ENCODE measurements at regions not wholly inside any gene's neighbourhood (a gene's known extent, or its start where the extent isn't known, plus 50 kb on each side); places are given as distances from the start of the nearest gene placed in this dataset.

DNA sequence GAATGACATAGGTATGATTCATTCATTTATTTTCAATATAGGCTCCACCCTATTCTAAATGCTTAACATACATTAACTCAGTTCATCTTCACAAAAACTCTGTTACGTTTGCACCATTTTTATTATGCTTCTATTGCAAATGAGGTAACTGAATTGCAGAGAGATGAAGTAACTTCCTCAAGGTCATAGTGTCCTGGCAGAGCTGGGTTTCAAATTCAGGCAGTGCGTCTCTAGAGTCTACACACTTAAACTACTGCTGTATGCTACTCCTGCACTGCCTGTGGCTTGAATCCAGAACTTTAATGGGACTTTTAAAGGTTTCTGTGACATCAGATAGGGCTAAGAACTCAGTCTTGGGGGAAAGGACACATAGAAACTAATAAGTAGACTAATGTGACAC, 413.4 kb downstream of the UBE2NL start:
- ChIA-PET CTCF (no interaction called here), POLR2A (no interaction called here)
- no peaks in the 10 kb centered on the region for H3K36me3 Mint-ChIP-seq (ENCODE audit: insufficient read depth, unreplicated experiment)
- no peaks in the 10 kb centered on the region for H3K27me3 Mint-ChIP-seq (ENCODE audit: insufficient read depth, unreplicated experiment)
- TF ChIP-seq, protein P1, sequence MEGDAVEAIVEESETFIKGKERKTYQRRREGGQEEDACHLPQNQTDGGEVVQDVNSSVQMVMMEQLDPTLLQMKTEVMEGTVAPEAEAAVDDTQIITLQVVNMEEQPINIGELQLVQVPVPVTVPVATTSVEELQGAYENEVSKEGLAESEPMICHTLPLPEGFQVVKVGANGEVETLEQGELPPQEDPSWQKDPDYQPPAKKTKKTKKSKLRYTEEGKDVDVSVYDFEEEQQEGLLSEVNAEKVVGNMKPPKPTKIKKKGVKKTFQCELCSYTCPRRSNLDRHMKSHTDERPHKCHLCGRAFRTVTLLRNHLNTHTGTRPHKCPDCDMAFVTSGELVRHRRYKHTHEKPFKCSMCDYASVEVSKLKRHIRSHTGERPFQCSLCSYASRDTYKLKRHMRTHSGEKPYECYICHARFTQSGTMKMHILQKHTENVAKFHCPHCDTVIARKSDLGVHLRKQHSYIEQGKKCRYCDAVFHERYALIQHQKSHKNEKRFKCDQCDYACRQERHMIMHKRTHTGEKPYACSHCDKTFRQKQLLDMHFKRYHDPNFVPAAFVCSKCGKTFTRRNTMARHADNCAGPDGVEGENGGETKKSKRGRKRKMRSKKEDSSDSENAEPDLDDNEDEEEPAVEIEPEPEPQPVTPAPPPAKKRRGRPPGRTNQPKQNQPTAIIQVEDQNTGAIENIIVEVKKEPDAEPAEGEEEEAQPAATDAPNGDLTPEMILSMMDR (IDR thresholded peaks at IDR 0.05; ENCODE audit: insufficient read depth in 1 of 2, low read depth in 1 of 2, low read length in 1 of 2, severe bottlenecking in 1 of 2, unreplicated experiment in 1 of 2), result no peak
- H3K4me3 ChIP-seq (ENCODE audit: low read depth, low read length), result no peak overlapping the region
- H3K36me3 ChIP-seq (ENCODE audit: control insufficient read depth, insufficient read depth, low read length), result no peaks in the 10 kb centered on the region
- peaks cover 9% of the 10 kb centered on the region for H3K9me3 Mint-ChIP-seq (ENCODE audit: unreplicated experiment)
- BruUV-seq (replicated peaks), result no TSS peak
- no peak for DNase-seq
- H3K27me3 ChIP-seq (replicated peaks; ENCODE audit: control insufficient read depth, insufficient read depth, low read length), result no peaks in the 10 kb centered on the region
- no peak overlapping the region for H3K4me3 Mint-ChIP-seq (ENCODE audit: unreplicated experiment)
- intact Hi-C loops (cut with micrococcal nuclease; ENCODE audit: unreplicated experiment), result no loop called here
- no peaks in the 10 kb centered on the region for H3K4me1 Mint-ChIP-seq (ENCODE audit: low read depth, unreplicated experiment)
- H3K9me3 ChIP-seq, result no peaks in the 10 kb centered on the region
- H3K4me1 ChIP-seq, result no peaks in the 10 kb centered on the region
- H3K27ac Mint-ChIP-seq (ENCODE audit: unreplicated experiment), result no peak overlapping the region

DNA sequence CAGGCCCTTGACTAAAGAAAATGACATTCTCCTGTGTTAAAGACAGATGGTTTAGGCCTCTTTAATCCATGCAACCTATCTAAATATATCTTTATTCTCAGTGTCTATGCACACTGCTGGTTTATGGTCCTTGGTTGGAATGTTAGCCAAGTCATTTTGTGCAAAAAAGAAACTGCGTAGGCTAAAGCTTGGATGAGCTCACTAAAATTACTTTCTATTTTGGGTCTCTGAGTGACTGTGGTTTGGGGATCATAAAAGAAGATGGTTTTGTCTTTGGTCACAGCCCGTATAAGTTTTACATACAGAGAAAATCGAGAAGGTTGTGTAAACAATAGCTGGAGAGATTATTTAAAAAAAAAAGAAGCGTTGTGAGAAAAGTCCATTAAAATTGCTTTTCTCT, 443.6 kb downstream of the UBE2NL start:
- intact Hi-C loops (cut with micrococcal nuclease; ENCODE audit: unreplicated experiment), result no loop called here
- CTCF ChIA-PET, result no interaction called here
- no peaks in the 10 kb centered on the region for H3K36me3 Mint-ChIP-seq (ENCODE audit: insufficient read depth, unreplicated experiment)

DNA sequence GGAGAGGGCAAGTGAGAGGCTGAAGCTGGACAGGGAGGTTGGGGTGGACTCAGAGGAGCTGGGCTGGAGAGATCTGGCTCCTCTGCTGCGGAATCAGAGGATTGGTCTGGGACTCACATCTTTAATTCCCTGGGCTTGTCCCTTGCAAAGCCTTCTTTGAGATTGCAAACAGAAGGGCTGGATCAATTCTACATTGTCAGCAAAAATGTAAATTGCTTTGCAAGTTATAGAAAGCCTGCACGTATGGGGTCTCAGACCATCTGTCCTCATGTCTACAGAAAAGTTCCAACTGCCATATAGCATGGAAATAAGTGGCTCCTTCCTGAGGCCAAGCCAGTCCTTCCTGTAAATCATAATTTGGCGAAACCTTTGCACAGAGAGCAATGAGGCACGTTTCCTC, 449.6 kb downstream of the UBE2NL start:
- Mint-ChIP-seq H3K36me3 (ENCODE audit: insufficient read depth, unreplicated experiment) (no peaks in the 10 kb centered on the region), H3K9me3 (ENCODE audit: unreplicated experiment) (no peaks in the 10 kb centered on the region), H3K4me1 (ENCODE audit: low read depth, unreplicated experiment) (no peaks in the 10 kb centered on the region), H3K27me3 (ENCODE audit: insufficient read depth, unreplicated experiment) (no peaks in the 10 kb centered on the region), H3K27ac (ENCODE audit: unreplicated experiment) (no peak overlapping the region), H3K4me3 (ENCODE audit: unreplicated experiment) (no peak overlapping the region)
- intact Hi-C loops (cut with micrococcal nuclease; ENCODE audit: unreplicated experiment), result no loop called here
- H3K4me3 ChIP-seq (ENCODE audit: low read depth, low read length), result no peak overlapping the region
- no peak for DNase-seq
- BruUV-seq (replicated peaks), result no TSS peak
- ChIA-PET CTCF (no interaction called here), POLR2A (no interaction called here)
- no peaks in the 10 kb centered on the region for H3K4me1 ChIP-seq
- no peaks in the 10 kb centered on the region for H3K27me3 ChIP-seq (replicated peaks; ENCODE audit: control insufficient read depth, insufficient read depth, low read length)
- H3K9me3 ChIP-seq, result no peaks in the 10 kb centered on the region
- H3K36me3 ChIP-seq (ENCODE audit: control insufficient read depth, insufficient read depth, low read length), result no peaks in the 10 kb centered on the region
- TF ChIP-seq, protein P1 (IDR thresholded peaks at IDR 0.05; ENCODE audit: insufficient read depth in 1 of 2, low read depth in 1 of 2, low read length in 1 of 2, severe bottlenecking in 1 of 2, unreplicated experiment in 1 of 2), result no peak

More for the DNA sequence above, 443.6 kb downstream of the UBE2NL start:
- no peak for DNase-seq
- no peaks in the 10 kb centered on the region for H3K27me3 ChIP-seq (replicated peaks; ENCODE audit: control insufficient read depth, insufficient read depth, low read length)
- H3K36me3 ChIP-seq (ENCODE audit: control insufficient read depth, insufficient read depth, low read length), result no peaks in the 10 kb centered on the region
- no peaks in the 10 kb centered on the region for H3K4me1 ChIP-seq
- no peaks in the 10 kb centered on the region for H3K9me3 ChIP-seq
- BruUV-seq (replicated peaks), result no TSS peak
- no peak overlapping the region for H3K4me3 ChIP-seq (ENCODE audit: low read depth, low read length)
- H3K27me3 Mint-ChIP-seq (ENCODE audit: insufficient read depth, unreplicated experiment), result no peaks in the 10 kb centered on the region
- H3K4me3 Mint-ChIP-seq (ENCODE audit: unreplicated experiment), result no peak overlapping the region
- POLR2A ChIA-PET, result no interaction called here
- TF ChIP-seq, protein P1 (IDR thresholded peaks at IDR 0.05; ENCODE audit: insufficient read depth in 1 of 2, low read depth in 1 of 2, low read length in 1 of 2, severe bottlenecking in 1 of 2, unreplicated experiment in 1 of 2), result no peak
- H3K9me3 Mint-ChIP-seq (ENCODE audit: unreplicated experiment), result no peaks in the 10 kb centered on the region
- no peak overlapping the region for H3K27ac Mint-ChIP-seq (ENCODE audit: unreplicated experiment)
- H3K4me1 Mint-ChIP-seq (ENCODE audit: low read depth, unreplicated experiment), result no peaks in the 10 kb centered on the region

Measured in Caco-2 (cell line).